GM13977 (cell line): ENCODE measurements at regions not wholly inside any gene's neighbourhood (a gene's known extent, or its start where the extent isn't known, plus 50 kb on each side); places are given as distances from the start of the nearest gene placed in this dataset.

ENCODE experiments used
- DNase-seq: peaks from one replicate; pipeline ENCODE4 v3.0.0; 2012; ENCODE audit warnings: low spot score
- CTCF ChIP-seq: IDR thresholded peaks from 2 replicates; pipeline ENCODE4 v1.5.1; 2012; ENCODE audit warnings: mild to moderate bottlenecking, control low read depth; ENCODE audit not compliant: insufficient read depth; ENCODE audit errors: extremely low read depth, missing control alignments
- in situ Hi-C: fragments of 300-500 bp; cut with MboI; formaldehyde crosslinking; loops from one replicate; pipeline ENCODE4 v1.12.0; 2022; ENCODE audit warnings: low sequenced_read_pairs, low pct_unique_long_range_greater_than_20kb, mixed read lengths, inconsistent platforms; ENCODE audit not compliant: unreplicated experiment

GRCh38 chr15:31852933-31853799, 177.1 kb upstream of the CHRNA7 start:
- DNase-seq, result no peak
- no peak for TF ChIP-seq CTCF
- in situ Hi-C loops, result no loop called here

DNA sequence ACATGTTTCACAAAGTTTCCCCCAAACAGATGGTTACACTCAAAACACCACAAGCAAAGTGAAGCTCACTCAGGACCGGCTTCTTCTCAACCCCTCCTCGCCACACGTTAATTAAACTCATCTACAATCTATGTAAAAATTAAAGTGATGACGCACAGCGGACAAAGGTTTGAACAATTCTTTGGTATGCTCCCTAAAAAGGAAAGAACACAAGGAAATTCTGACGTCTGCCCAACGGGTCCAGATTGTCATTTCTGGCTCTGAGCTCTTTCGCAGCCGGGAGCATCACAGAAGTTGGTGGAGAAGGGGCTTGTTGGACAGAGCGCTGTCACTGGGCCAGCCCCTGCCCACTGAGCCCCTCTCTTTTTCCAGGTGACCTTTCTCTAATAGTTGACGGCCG, 173.7 kb upstream of the CHRNA7 start:
- in situ Hi-C loops, result no loop called here
- no peak for TF ChIP-seq CTCF
- no peak for DNase-seq

DNA sequence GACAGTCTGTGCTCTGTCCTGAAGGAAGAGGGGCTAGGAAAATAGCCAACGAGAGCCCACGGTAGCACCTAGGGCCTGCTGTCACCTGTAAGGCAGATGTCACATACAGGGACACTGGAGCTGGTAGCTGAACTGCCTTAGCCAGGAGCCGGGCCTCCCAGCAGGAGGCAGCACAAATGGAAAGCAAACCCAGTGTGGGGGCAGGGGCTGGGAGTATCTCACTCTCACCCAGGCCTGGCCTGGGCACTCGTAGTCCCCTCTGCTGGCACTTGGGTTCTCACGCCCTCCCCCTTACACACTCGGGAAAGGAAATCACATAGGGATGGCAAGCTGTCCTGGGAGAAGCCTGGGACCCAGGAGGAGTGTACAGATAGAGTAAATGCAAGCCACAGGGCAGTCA, 173.1 kb upstream of the CHRNA7 start:
- no peak for TF ChIP-seq CTCF
- DNase-seq, result no peak
- in situ Hi-C loops, result no loop called here

DNA sequence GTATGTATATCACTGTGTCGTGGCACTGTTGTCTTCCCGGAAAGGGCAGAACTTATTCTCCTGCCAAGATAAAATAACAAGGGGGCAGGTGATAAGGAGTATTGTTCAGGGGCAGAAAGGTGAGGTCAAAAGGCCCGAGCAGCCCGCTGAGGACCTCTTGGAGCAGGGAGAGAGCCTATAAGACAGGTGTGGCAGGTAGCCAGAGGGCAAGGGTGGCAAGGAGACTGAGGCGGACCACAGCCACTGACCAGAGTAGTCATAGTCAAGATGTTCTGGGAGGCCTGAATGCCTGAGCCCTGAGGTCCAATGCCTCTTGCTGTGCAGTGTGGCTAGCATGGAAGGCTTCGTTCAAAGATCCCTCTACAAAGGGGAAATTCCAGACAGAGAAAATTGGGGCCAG, 172.3 kb upstream of the CHRNA7 start:
- in situ Hi-C loops, result no loop called here
- DNase-seq, result no peak
- TF ChIP-seq CTCF, result no peak

- in situ Hi-C loops, result no loop called here
- no peak for DNase-seq
- no peak for TF ChIP-seq CTCF
Measured at GRCh38 chr15:31866248-31866647, 164.1 kb upstream of the CHRNA7 start.

- in situ Hi-C loops, result no loop called here
- peak; percentile 66 for DNase-seq
Measured at GRCh38 chr15:31867536-31868442, 162.5 kb upstream of the CHRNA7 start.

More at GRCh38 chr15:31867536-31868442, 162.5 kb upstream of the CHRNA7 start:
- TF ChIP-seq CTCF, result peak; percentile 97
